Colonic mucosa (tissue), 4 donors: ENCODE measurements at regions not wholly inside any gene's neighbourhood (a gene's known extent, or its start where the extent isn't known, plus 50 kb on each side); places are given as distances from the start of the nearest gene placed in this dataset.

Experiments used
- DNase-seq: peaks from one replicate; pipeline ENCODE4 v3.0.0-alpha.2; 2020
- H3K27ac ChIP-seq: fragments of 200-600 bp; one replicate; pipeline ENCODE4 v1.8.0; 2021
- H3K27me3 ChIP-seq: fragments of 200-600 bp; one replicate; pipeline ENCODE4 v1.8.0; 2021
- H3K36me3 ChIP-seq: fragments of 200-600 bp; one replicate; pipeline ENCODE4 v1.8.0; 2021
- H3K4me1 ChIP-seq: fragments of 200-600 bp; one replicate; pipeline ENCODE4 v1.8.0; 2021; ENCODE audit warnings: mild to moderate bottlenecking
- H3K4me3 ChIP-seq: fragments of 200-600 bp; one replicate; pipeline ENCODE4 v1.8.0; 2021
- H3K9ac ChIP-seq, 2 donors: one replicate each; pipeline ENCODE4 v1.7.0; 2013; ENCODE audit warnings: control low read depth in 2 of 2, low read depth in 2 of 2, low read length in 2 of 2
- H3K9me3 ChIP-seq: fragments of 200-600 bp; one replicate; pipeline ENCODE4 v1.8.0; 2021
- intact Hi-C: fragments of 100-400 bp; cut with DNase I; formaldehyde crosslinking; loops from one replicate; pipeline ENCODE4 v1.14.1; 2022
- TF ChIP-seq, protein P1 (sequence below): fragments of 200-600 bp; IDR thresholded peaks from one replicate; pipeline ENCODE4 v1.8.0; 2022; ENCODE audit warnings: antibody characterized with exemption, mild to moderate bottlenecking
- donor health status: healthy.
- donor health status: DM: no; HTN: no; CAD: no.
- donor health status: DM: no; HTN: no; CAD: no.

DNA sequence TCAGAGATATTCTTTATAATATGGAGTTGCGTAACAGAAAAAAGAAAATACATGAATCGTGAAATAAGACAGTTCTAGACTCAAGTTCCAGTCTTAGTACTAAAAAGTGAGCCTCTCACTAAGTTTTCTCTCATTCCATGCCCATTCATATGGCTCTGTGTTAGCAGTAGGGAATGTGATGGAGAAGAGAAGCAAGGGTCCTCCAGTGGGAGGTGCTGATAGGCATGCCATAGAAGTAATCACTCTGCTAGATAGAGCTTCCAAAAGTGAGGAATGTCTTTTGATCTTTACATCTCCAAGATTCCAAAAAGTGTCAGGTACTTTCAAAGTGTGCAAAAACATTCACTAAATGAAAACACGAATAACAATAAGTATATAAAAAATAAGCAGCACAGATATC lies 678.4 kb downstream of the DCDC2C start:
- Histone ChIP-seq H3K4me3 (no peak overlapping the region), H3K36me3 (no peaks in the 10 kb centered on the region), H3K27ac (no peak overlapping the region), H3K4me1 (no peaks in the 10 kb centered on the region), H3K9me3 (no peaks in the 10 kb centered on the region), H3K9ac (no peak overlapping the region), H3K27me3 (no peaks in the 10 kb centered on the region)
- intact Hi-C loops, result no loop called here
- no peak for DNase-seq
- TF ChIP-seq, protein P1, sequence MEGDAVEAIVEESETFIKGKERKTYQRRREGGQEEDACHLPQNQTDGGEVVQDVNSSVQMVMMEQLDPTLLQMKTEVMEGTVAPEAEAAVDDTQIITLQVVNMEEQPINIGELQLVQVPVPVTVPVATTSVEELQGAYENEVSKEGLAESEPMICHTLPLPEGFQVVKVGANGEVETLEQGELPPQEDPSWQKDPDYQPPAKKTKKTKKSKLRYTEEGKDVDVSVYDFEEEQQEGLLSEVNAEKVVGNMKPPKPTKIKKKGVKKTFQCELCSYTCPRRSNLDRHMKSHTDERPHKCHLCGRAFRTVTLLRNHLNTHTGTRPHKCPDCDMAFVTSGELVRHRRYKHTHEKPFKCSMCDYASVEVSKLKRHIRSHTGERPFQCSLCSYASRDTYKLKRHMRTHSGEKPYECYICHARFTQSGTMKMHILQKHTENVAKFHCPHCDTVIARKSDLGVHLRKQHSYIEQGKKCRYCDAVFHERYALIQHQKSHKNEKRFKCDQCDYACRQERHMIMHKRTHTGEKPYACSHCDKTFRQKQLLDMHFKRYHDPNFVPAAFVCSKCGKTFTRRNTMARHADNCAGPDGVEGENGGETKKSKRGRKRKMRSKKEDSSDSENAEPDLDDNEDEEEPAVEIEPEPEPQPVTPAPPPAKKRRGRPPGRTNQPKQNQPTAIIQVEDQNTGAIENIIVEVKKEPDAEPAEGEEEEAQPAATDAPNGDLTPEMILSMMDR, result no peak

DNA sequence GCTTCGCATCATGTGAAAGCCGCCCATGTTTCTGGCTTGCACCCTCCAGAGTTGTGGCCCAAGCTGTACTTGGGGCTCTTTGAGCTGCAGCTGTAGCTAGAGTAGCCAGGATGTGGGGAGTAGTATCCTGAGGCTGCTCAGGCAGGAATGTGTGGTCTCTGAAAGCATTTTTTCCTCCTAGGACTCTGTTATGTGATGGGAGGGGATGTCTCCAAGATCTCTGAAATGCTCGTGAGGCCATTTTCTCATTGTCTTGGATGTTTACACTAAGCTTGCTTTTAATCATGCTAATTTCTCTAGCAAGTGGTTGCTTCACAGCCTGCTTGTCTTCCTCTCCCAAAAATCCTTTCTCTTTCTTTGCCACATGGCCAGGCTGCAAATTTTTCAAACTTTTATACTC lies 687.6 kb downstream of the DCDC2C start:
- Histone ChIP-seq H3K36me3 (no peaks in the 10 kb centered on the region), H3K4me3 (no peak overlapping the region), H3K4me1 (no peaks in the 10 kb centered on the region), H3K27me3 (no peaks in the 10 kb centered on the region), H3K9me3 (no peaks in the 10 kb centered on the region), H3K27ac (no peak overlapping the region), H3K9ac (no peak overlapping the region)
- TF ChIP-seq, protein P1, result no peak
- DNase-seq, result no peak
- intact Hi-C loops, result no loop called here

DNA sequence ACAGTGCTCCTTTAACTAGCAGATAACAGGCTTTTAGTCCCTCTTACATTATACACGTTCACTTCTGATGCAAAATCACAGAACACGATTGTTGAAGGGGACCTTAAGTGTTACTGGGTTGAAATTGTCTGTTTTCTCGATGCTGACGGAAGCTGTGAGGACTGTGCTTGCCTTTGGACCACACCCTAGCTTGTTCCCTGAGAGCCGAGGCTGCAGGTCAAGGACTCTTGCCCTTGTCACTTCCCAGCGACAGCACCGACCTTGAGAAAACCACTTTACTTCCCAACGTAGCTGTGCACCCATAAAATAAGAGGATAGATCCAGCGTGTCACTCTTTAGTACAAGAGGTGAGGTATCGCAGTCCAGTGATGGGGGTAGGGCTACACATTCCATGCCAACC lies 701.0 kb downstream of the DCDC2C start:
- Histone ChIP-seq H3K27me3 (no peaks in the 10 kb centered on the region), H3K9me3 (no peaks in the 10 kb centered on the region), H3K9ac (no peak overlapping the region), H3K27ac (no peak overlapping the region), H3K36me3 (no peaks in the 10 kb centered on the region), H3K4me3 (no peak overlapping the region), H3K4me1 (no peaks in the 10 kb centered on the region)
- TF ChIP-seq, protein P1, result no peak
- no peak for DNase-seq
- intact Hi-C loops, result no loop called here

DNA sequence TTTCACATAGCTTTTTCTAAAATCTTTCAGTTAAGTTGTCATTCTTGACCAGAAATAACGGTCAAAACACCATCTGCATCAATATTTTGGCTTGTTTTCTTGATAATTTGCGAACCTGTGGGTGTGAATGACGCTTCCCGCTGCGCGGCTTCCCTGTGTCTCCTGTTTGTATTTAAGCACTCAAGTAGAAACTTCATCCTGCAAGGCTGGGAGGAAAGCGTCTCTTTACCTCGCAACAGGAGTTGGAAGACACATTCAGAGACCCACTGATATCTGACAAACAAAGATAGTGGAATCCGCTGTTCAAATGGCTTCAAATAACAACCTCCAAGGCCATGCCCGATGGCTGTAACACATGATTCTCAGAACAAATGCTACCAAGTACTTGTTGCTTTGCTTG lies 704.9 kb downstream of the DCDC2C start:
- no peak overlapping the region for H3K4me3 ChIP-seq
- no peak overlapping the region for H3K9ac ChIP-seq
- H3K27ac ChIP-seq, result no peak overlapping the region
- no peak for DNase-seq
- no peaks in the 10 kb centered on the region for H3K9me3 ChIP-seq
- no peaks in the 10 kb centered on the region for H3K4me1 ChIP-seq
- H3K27me3 ChIP-seq, result no peaks in the 10 kb centered on the region
- TF ChIP-seq, protein P1, result no peak
- no peaks in the 10 kb centered on the region for H3K36me3 ChIP-seq
- intact Hi-C loops, result no loop called here

DNA sequence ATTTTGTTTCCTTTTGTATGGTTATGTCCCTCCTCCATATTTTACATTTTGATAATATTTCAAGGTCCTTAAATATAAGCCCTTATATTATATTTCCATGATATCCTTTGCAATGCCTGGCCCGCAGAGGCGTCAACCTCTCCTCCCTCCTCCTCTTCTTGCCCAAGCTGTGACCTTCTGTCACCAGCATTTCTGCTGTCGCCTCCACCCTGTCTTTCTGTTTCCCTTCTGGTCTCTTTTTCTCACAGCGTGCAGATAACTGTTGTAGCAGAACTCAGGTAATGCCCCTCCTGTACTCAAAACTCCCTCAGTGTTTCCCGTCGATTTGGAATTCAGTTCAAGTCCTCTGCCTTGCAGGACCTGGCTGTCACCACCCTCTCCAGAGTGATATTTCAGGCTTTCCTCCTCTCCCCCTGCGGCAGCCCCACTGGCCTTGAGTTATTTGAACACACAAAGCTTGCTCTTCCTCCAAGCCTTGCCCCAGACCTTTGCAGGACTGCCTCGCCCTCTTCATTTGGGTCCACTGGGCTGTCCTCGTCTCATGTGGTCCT lies 709.3 kb downstream of the DCDC2C start:
- no peaks in the 10 kb centered on the region for H3K36me3 ChIP-seq
- H3K27me3 ChIP-seq, result no peaks in the 10 kb centered on the region
- no peaks in the 10 kb centered on the region for H3K4me1 ChIP-seq
- H3K9ac ChIP-seq, result no peak overlapping the region
- DNase-seq, result no peak
- intact Hi-C loops, result no loop called here
- H3K27ac ChIP-seq, result no peak overlapping the region
- no peaks in the 10 kb centered on the region for H3K9me3 ChIP-seq
- H3K4me3 ChIP-seq, result no peak overlapping the region
- TF ChIP-seq, protein P1, result no peak
